ENCODE measurements at regions not wholly inside any gene's neighbourhood (a gene's known extent, or its start where the extent isn't known, plus 50 kb on each side); places are given as distances from the start of the nearest gene placed in this dataset.

DNA sequence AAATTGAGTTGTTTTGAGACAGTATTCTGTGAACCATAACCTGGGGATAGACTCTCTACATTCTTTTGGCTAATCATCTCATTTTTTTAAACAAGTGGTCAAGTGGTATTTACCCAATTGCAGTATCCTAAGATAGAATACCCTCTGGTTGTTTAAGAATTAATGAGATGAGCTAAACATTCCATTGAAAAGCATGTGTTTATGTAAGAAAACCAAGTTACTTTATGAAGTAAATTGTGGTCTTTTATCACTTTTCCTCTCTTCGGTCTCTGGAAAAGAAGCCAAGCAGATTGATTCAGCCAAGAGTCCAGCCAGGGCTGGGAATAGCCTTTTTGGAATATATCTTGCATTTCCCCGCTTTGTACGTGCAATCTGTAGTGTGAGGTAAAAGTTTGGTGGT, 185.7 kb upstream of the TOPAZ1 start:
- 77 to 87% (median 82%) methylated on average over 3 of the region's 3 CpGs for WGBS, 5 donors
- Histone ChIP-seq H3K36me3 (no peaks in the 10 kb centered on the region), H3K27me3 (peaks cover 0 to 58% (median 8%) of the 10 kb centered on the region in 3 donors), H3K9me3 (no peaks in the 10 kb centered on the region), H3K27ac (no peak overlapping the region), H3K4me3 (no peak overlapping the region), H3K4me1 (no peaks in the 10 kb centered on the region)
- TF ChIP-seq, protein P1, sequence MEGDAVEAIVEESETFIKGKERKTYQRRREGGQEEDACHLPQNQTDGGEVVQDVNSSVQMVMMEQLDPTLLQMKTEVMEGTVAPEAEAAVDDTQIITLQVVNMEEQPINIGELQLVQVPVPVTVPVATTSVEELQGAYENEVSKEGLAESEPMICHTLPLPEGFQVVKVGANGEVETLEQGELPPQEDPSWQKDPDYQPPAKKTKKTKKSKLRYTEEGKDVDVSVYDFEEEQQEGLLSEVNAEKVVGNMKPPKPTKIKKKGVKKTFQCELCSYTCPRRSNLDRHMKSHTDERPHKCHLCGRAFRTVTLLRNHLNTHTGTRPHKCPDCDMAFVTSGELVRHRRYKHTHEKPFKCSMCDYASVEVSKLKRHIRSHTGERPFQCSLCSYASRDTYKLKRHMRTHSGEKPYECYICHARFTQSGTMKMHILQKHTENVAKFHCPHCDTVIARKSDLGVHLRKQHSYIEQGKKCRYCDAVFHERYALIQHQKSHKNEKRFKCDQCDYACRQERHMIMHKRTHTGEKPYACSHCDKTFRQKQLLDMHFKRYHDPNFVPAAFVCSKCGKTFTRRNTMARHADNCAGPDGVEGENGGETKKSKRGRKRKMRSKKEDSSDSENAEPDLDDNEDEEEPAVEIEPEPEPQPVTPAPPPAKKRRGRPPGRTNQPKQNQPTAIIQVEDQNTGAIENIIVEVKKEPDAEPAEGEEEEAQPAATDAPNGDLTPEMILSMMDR (IDR thresholded peaks at IDR 0.05): no peak
- TF ChIP-seq POLR2A (IDR thresholded peaks at IDR 0.05) (no peak), EP300 (IDR thresholded peaks at IDR 0.05) (no peak), POLR2AphosphoS5 (IDR thresholded peaks at IDR 0.05) (no peak)
- no peak for DNase-seq
- intact Hi-C loops (cut with DNase I; ENCODE audit: low total_unique reads): no loop called here

GRCh38 chr3:44056446-44057240, 185.0 kb upstream of the TOPAZ1 start:
- no peak for DNase-seq
- Histone ChIP-seq H3K9me3 (no peaks in the 10 kb centered on the region), H3K27me3 (peaks cover 0 to 58% (median 7%) of the 10 kb centered on the region in 3 donors), H3K27ac (no peak overlapping the region), H3K4me1 (no peaks in the 10 kb centered on the region), H3K4me3 (no peak overlapping the region), H3K36me3 (no peaks in the 10 kb centered on the region)
- TF ChIP-seq POLR2AphosphoS5 (IDR thresholded peaks at IDR 0.05): no peak
- TF ChIP-seq, protein P1 (IDR thresholded peaks at IDR 0.05): no peak
- TF ChIP-seq POLR2A (IDR thresholded peaks at IDR 0.05): no peak
- TF ChIP-seq EP300 (IDR thresholded peaks at IDR 0.05): no peak
- 81 to 90% (median 83%) methylated on average over 9 to 10 of the region's 10 CpGs for WGBS, 5 donors
- intact Hi-C loops (cut with DNase I; ENCODE audit: low total_unique reads): no loop called here

- H3K9me3 ChIP-seq: no peaks in the 10 kb centered on the region
- DNase-seq: peak in 1 of 2 donors; percentile 23
- H3K4me3 ChIP-seq: no peak overlapping the region
- no peaks in the 10 kb centered on the region for H3K4me1 ChIP-seq
- intact Hi-C loops (cut with DNase I; ENCODE audit: low total_unique reads): no loop called here
- no peaks in the 10 kb centered on the region for H3K36me3 ChIP-seq
- peaks cover 0 to 74% (median 7%) of the 10 kb centered on the region in 3 donors for H3K27me3 ChIP-seq
- H3K27ac ChIP-seq: no peak overlapping the region
- no peak for TF ChIP-seq POLR2AphosphoS5 (IDR thresholded peaks at IDR 0.05)
- TF ChIP-seq POLR2A (IDR thresholded peaks at IDR 0.05): no peak
- TF ChIP-seq, protein P1 (IDR thresholded peaks at IDR 0.05): no peak
- TF ChIP-seq EP300 (IDR thresholded peaks at IDR 0.05): no peak
- 11 to 19% (median 15%) methylated on average over 15 of the region's 15 CpGs for WGBS, 5 donors
Measured at GRCh38 chr3:44058022-44058867, 183.4 kb upstream of the TOPAZ1 start.

DNA sequence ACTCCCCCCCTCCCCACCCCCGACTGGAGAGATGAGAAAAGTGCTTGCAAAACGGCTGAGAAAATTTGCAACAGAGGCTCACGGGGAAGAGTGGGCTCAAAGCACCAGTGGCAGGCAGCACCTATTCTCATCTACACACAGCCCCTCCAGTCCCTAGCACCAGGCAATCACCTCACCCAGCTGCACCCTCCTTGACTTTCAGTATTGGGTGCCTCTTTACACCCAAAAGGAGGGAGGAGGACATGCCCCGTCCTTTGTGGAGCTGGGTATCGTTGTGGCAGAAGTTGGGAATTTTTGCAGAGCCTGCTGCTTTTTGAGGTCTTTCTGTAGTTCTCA, 182.8 kb upstream of the TOPAZ1 start:
- no peaks in the 10 kb centered on the region for H3K4me1 ChIP-seq
- H3K36me3 ChIP-seq: no peaks in the 10 kb centered on the region
- intact Hi-C loops (cut with DNase I; ENCODE audit: low total_unique reads): no loop called here
- H3K27ac ChIP-seq: no peak overlapping the region
- peaks cover 0 to 71% (median 7%) of the 10 kb centered on the region in 3 donors for H3K27me3 ChIP-seq
- no peak overlapping the region for H3K4me3 ChIP-seq
- 47 to 61% (median 59%) methylated on average over 5 of the region's 5 CpGs for WGBS, 5 donors
- H3K9me3 ChIP-seq: no peaks in the 10 kb centered on the region
- TF ChIP-seq, protein P1 (IDR thresholded peaks at IDR 0.05): no peak
- TF ChIP-seq POLR2AphosphoS5 (IDR thresholded peaks at IDR 0.05): no peak
- TF ChIP-seq POLR2A (IDR thresholded peaks at IDR 0.05): no peak
- no peak for TF ChIP-seq EP300 (IDR thresholded peaks at IDR 0.05)
- DNase-seq: no peak

Measured in stomach (tissue), 8 donors.